Smooth muscle cell of the brain vasculature (primary cell): ENCODE measurements at regions not wholly inside any gene's neighbourhood (a gene's known extent, or its start where the extent isn't known, plus 50 kb on each side); places are given as distances from the start of the nearest gene placed in this dataset.

ENCODE experiments used
- DNase-seq: peaks from one replicate; pipeline ENCODE4 v3.0.0-alpha.2; 2012; ENCODE audit warnings: low read depth, low spot score

DNA sequence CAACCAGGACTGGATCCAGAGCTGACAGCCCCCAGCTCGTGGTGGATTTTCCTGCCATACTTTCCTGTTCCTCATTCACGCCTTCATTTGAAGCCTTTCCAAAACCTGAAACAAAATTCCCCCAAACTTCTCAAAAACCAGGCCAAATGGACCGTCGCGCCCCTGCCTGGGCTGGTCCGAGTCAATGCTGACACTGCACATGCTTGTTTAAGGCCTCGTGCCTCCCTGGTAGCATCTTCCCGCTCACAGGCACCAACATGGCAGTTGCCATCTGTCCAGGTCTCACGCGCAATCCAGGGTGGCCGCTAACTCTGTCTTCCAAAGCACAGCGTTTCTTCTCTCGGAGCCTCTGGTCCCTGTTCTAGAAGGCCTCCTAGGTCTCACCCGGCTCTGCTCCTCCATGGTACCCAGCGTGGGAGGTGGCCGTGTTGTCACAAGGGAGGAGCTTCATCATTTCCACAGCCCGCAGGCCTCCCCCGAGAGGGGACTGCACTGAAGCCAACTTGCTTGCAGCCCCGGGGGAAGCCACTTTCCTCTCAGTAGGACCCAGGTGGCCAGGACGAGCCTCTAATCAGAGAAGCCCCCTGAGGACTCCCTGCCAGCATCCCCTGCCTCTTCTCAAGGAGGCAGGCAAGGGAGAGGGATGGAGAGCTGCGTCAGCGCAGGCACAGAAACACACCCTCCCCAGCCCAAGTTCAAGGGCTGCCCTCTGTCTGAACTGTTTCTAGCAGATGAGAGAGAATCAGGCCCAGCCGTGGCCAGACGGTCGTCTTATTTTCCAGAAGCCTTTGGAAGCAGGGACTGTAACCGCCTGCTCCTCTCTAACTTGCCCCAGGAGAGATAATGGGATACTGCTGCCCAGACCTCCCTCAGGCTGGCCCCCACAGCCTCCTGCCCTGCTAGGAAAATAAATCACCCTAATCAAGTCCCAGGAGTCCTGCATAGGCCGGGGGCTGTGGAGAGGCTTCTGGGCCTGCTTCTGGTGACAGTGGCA lies 152.8 kb upstream of the TLE3 start:
- no peak for DNase-seq

DNA sequence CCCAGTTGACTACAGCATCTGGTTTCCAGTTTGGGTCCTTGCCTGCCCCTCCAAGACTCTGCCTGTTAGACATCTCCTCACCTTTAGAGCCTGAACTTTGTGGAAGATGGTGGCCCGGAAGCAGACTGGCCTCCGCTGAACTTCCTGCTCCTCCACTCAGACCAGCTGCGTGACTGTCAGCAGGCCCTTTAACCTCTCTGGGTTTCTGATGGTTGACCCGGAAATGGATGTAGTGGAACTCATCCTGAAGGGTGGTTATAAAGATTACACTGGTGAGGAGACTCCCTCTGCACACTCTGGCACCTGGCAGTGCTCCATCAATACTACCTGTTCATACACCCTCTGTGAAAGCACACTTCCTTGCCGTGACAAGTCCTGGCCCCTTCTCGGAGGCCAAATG lies 151.9 kb upstream of the TLE3 start:
- no peak for DNase-seq

- DNase-seq = no peak
Measured at GRCh38 chr15:70248116-70249025, 150.7 kb upstream of the TLE3 start.

DNA sequence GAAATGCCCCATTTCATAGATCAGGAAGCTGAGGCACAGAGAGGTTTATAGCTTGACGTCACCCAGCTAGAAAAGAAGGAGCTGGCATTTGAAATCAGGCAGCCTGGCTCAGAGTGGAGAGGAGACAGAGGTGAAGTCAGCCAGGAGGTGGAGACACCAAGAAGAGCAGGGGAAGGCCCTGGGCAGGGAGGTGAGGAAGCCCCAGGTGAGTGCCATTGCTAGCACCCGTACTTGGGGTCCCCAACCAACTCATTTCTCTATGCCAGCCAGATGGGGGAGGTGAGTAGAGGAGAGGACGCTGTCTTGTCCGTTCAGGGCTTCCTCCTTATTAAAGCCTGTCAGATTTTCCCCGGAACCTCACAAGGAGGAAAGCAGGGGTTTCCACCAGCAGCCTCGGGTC lies 149.6 kb upstream of the TLE3 start:
- no peak for DNase-seq

DNA sequence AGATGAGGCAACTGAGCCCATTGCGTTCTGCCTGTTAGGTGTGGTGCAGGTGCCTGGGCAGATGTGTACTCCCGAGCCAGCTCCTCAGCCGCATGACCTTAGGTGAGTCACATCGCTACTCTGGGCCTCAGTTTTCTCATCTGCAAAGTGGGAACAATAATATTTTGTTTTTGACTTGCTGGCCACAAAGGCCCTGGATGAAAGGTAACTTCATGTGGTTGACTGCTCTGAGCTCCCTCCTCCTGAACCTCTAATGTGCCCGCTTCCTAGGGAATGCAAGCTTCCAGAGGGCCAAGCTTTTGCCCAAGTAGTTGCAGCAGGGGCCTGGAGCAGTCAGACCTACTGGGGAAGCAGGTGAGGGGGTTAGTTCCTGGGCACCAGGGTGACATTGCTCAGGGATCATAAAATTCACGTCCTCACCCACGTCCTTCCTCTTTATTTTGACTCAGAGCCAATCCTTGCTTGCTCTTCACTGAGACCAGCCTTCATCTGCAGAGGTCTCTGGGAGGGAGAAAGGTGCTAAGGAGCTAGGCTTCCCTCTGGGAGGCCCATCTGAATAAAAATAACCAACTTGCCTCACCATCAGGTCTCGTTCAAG lies 149.0 kb upstream of the TLE3 start:
- DNase-seq = no peak

- no peak for DNase-seq
Measured at GRCh38 chr15:70245932-70246622, 148.4 kb upstream of the TLE3 start.

GRCh38 chr15:70244978-70245542 lies 147.3 kb upstream of the TLE3 start:
- no peak for DNase-seq

DNA sequence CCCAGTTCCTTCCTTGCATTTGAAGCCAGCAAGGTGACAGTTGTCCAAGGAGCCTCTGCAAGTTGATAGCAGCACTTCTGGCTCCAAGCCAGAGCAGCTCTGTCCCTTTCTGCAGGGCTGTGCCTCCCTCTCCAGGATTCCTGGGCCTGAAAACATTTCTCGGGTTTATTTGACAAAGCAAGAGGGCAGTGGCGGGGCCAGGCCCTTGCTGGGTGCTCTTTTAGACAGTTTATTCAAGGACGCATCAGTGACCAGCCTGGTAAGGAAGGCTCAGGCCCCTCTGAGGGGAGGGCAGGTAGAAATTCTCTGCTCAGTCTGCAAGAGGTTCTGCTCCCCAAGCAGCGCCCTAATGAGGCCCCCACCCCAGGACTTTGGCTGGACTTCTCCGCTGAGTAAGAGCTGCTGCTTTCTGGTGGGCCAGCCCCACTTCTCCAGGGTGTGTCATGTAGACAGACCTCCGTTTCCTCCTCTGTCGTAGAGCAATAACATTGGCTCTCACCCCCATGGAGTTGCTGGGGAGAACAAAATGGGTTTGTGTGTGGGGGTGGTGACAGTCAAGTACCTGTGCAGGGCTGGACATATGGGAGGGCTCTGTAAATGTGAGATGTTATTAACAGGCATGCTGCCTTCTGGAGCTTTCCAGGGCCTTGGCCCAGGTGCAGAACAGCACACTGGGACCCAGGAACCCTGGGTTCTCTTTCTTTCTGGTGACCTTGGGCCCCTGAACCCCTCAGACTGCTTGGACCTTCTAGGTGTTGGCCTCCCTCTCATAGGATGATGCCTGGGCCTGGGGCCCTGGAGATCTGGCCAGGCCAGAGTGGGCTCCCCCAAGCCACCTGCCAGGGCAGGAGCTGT lies 146.2 kb upstream of the TLE3 start:
- DNase-seq = no peak

GRCh38 chr15:70242951-70243685 lies 145.4 kb upstream of the TLE3 start:
- DNase-seq = no peak

DNA sequence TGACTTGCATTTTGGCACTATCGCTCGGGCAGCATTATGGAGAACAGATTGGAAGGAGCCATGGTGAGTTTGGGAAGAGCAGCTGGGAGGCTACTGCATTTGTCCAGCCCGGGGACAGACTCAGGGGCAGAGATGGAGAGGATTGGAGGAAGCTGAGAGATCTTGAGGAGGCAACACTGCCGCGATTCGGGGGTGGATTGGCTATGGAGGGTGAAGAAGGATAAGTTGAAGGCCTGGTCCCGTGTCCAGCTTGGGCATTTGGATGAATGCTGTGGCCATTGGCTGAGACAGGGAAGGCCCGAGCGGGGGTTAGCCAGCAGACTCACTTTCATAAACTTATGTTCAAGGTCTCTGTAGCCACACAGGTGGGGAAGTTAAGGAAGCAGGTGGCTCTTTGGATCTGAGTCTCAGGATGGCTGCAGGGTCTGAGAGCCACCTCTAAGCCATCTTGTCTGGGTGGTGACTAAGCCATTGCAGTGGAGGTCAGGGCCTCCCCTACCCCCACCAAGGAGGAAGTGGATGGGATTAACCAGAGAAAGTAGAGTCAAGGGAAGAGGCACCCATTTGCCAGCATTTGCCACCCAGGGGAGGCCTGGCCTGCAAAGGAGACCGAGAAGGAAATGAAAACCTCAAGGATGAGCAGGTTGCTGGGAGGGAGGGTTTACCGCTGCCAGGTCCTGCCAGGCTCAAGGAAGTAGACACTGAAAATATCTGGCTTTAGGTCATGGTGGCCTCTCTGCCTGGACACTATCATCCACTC lies 144.0 kb upstream of the TLE3 start:
- DNase-seq = no peak

DNA sequence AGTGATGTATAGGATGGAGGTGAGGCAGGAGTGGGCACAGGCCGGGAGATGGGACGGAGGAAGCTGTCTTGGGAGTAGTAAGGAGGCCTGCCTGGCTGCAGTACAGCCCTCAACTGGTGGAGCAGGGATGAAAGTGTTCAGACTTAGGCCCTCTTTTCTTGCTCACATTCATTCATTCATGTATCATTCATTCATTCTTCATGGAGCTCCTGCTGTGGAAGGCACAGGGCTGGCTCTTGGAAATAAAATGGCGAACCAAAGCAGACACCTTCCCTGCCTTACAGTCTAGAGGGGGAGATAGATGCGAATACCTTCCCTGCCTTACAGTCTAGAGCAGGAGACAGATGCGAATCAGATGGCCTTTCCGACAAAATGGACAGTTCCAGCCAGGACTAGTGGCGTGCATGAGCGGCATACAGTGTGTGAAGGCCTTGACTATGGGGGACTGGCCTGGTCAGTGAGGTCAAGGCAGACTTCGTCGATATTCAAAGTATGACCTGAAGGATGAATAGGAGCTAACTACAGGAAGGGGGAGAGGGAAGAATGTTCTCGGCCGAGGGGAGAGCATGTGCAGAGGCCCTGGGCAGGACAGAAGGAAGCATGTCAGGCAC lies 143.2 kb upstream of the TLE3 start:
- DNase-seq = no peak

DNA sequence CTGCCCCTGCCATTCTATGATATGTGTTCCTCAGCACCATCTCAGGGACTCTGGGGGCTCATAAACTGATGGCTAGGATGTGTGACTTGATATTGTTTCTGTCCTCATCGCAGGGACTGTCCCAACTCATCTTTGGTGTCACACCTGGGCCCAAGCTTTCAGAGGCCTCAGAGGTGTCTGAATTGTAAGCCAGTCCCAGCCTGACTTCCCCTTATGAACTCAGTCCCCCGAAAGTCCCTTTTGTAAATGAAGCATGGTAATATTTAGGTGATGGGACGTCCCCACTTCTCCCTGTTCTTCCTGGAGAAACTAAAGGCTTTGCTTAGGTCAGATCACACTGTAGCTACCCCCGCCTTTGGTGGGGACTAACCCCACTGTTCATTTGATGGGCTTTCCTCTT lies 142.4 kb upstream of the TLE3 start:
- DNase-seq = no peak

GRCh38 chr15:70238917-70239316 lies 141.2 kb upstream of the TLE3 start:
- DNase-seq = no peak

DNA sequence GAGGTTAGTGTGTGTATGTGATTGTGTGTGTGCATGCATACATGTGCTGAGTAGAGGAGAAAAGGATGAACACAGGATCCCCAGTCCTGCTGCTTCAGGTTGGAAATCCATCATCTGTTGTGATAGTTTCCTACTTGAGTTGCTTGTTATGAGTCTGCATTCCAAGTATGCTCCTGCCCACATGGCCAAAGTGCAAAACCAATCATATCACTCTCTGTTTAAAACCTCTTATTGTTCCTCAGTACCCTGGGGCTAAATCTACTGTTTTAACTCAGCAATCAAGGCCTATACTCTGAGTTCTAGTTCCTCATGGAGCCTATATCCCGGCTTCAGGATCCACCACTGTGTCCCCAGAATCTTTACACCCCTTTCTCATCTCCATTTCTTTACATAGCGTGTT lies 139.9 kb upstream of the TLE3 start:
- no peak for DNase-seq

- DNase-seq = no peak
Measured at GRCh38 chr15:70236341-70237086, 138.8 kb upstream of the TLE3 start.

DNA sequence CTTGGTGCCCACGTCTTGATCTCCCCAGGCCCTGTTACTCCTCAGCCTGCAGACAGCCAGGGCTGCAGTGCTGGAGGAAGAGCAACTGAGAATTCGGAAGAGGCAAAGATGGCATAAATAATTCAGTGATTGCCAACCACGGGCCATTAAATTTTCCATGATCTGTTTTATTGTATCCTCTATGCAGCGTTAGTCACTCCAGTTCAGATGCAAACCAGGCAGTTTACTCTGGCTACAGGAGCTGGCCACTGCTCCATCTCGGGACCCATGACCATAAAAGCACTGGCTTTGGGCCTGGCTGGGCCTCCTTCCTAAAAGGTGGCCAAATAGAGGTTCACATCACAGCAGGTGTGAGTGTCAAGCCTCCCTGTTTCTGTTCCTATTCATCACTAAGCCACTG lies 137.6 kb upstream of the TLE3 start:
- DNase-seq = no peak

DNA sequence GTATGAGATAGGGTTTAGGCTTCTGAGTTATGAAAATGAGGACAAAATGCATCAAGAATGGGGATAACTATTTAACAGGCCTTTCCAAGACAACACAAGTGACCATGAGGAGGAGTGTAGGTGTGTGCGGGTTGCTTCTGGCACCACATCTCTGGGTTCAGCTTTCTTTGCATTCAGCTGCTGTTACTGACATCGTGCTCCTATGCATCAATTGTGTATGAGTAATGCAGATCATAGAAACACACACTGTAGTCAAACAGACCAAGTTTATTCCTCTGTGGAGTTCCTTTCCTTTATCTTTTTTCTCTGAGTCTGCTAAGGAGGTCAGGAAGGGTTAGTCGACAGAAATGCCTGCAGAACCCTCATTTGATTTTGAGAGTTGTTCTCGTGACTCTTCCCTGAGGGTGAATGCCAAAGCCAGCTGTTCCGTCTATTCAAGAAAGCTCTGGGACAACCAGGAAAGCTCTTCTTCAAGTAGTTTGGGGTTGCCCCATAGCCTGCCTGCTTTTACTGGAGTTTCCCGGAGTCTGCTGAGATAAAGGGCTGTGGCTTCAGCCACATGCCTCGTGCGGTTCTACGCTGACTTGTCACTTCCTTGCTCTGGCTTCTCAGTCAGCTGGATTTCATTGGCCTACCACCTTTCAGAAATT lies 136.7 kb upstream of the TLE3 start:
- no peak for DNase-seq
